GM18508 (cell line): ENCODE measurements at regions not wholly inside any gene's neighbourhood (a gene's known extent, or its start where the extent isn't known, plus 50 kb on each side); places are given as distances from the start of the nearest gene placed in this dataset.

Source experiments
- ATAC-seq: cut with Tn5 transposase; IDR thresholded peaks from one replicate; pipeline ENCODE4 v1.9.1; 2021; ENCODE audit warnings: moderate number of reproducible peaks; ENCODE audit not compliant: insufficient read depth, unreplicated experiment

DNA sequence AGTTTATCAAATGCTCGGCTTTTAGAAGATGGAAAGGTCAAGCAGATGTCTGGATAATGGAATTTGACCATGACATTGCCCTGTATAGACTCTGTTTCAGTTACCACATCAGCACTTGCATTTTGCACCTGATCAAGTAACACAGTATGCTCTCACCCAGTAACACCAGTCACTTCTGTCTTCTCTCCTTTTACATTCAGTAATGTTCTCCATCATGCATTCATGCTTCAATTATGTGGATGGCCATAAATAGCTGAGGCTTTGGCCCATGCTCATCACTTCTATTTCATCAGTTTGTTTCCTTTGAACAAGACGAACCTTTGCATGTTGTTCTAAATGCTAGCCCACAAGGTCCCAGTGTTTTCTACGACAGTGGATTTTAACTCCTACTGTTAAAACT is 322.9 kb upstream of the ACVR2A start:
- no peak for ATAC-seq

- ATAC-seq = no peak
These were observed 324.0 kb upstream of the ACVR2A start for GRCh38 chr2:147520817-147521216.

DNA sequence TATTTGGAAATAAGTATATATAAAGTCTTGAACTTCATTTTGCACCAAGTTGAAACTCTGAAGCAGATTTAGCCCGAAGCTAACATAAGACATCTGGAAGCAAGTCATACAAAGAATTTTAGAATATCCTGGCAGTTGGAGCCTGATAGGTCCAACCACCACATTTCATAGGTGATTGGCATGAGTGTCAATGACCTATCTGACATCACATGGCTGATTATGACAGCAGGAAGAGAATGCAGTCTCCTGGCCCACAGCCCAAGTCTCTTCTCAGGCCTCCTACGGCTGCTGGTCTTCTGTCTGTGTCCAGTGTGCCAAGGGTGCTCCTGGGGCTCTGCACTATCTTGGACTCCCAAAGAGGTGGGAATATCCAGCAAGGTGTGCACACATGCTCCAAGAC is 325.7 kb upstream of the ACVR2A start:
- ATAC-seq = no peak

- ATAC-seq = no peak
These were observed 329.6 kb upstream of the ACVR2A start for GRCh38 chr2:147515213-147515612.

DNA sequence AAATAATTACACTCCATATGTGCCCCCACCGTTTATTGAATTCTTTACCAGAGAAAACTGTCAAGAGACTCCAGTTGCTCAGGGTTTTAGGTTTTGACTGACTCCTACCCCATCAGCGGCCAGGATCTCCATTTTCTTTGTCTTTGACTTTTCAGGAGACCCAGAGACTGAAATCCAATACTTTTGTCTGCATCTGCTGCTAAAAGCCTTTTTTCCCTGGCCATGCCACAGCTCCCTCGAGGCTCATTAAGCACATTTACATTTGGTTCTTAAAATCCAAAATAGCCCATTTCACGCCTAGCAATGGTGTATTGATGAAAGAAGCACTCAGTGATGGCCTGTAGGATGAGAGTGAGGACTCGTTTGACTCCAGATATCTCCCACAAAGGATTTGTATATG is 332.6 kb upstream of the ACVR2A start:
- ATAC-seq = no peak

DNA sequence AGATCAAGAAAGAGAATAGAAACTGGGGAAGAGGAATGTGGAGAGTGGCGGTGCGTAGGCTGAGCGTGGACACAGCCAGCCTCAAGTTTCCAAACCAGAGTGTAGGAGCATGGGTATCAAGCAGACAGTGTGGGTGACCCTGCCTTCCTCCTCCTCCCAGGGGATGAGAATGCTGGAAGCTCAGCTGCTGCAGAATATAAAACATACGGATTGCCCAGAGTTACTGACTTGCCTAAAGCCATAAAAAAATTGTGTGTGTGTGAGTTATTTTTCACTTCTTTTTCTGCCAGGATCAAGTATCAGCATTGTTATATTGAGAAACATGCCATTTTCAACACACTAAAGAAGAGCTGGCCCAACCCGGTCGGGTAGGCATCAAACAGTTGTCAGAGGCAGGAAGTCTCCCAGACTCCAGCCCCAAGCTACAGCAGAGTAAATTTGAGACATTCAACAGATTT is 333.3 kb upstream of the ACVR2A start:
- no peak for ATAC-seq

DNA sequence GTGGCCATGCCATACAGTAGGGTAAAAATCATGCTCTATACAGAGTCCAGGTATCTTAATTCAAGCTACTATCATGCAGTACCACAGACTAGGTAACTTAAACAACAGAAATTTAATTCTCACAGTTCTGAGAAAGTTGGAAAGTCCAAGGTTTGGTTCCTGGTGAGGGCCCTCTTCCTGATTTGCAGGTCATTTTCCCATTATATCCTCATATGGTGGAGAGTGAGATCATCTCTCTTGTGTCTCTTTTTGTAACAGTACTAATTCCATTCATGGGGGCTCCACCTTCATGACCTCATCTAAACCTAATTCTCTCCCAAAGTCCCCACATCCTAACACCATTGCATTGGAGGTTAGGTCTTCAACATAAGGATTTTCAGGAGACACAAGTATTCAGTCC is 335.0 kb upstream of the ACVR2A start:
- no peak for ATAC-seq

GRCh38 chr2:147506889-147507288 is 337.9 kb upstream of the ACVR2A start:
- ATAC-seq = no peak

DNA sequence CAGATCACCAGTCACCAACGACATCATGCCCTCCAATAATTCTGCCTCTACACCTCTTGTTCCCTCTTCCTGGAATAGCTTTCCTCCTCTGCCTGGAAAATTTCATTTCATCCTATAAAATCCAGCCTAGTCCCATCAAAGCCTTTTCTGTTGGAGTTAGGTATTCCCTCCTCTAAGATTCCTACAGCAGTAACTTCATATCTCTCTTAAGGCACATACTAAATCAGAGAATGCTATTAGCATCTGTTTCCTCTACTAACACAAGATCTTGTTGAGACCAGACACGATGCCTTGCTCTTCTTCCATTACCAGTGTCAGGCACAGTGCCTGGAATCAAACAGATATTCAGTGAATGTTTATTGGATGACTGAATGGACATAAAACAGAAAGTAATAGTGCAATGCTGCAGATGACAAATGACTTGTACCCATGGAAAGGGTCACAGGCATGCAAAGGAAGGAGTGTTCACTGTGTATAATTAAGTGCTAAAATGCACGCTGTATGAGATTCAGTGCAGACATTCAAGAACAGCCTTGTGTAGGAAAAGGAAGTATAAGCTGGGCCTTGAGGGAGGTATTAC is 342.0 kb upstream of the ACVR2A start:
- no peak for ATAC-seq

- no peak for ATAC-seq
These were observed 342.9 kb upstream of the ACVR2A start for GRCh38 chr2:147501968-147502367.

DNA sequence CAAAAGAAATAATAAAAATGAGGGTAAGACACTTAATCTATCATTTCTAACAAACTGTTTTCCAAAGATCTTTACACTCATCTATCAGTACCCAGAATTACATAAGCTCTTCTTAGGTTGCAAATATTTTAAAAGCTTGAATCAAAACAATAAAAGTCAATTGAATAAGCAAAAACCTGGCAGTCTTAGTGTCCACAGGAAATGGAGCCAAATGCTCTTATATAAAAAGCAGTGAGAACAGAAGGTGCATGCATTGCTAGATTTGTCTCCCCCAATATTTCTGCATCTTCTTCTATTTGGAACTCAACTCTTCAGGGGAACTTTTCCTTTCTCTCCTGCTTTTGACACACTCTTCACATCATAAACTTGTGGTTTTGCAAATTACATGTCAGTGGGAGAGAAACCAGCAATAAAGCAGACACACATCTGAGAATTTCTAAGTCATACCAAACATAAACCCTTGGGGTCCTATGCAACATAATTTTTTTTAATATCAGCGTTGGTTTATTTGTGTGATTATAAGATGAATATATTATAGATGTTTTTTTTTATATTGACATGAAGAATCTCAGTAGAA is 343.9 kb upstream of the ACVR2A start:
- no peak for ATAC-seq

- ATAC-seq = no peak
These were observed 344.6 kb upstream of the ACVR2A start for GRCh38 chr2:147500229-147500628.

DNA sequence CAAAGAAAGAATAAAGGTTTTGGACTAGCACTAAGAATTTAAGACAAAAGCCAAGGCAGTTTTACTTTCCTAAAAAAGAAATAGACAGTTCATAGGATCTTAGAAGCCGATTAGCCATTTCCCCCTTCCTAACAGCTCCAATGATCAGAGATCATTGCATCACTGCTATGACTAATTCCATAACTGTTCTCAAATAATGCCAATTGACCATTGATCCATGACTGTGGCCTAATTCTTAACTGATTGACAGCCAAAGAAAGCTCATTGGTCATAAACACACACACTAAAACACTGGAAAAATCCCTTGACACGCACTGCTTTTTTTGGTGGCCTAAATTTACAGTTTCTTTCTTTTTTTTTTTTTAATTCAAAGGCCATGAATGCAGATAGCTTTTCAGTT is 345.0 kb upstream of the ACVR2A start:
- ATAC-seq = peak; percentile 77

DNA sequence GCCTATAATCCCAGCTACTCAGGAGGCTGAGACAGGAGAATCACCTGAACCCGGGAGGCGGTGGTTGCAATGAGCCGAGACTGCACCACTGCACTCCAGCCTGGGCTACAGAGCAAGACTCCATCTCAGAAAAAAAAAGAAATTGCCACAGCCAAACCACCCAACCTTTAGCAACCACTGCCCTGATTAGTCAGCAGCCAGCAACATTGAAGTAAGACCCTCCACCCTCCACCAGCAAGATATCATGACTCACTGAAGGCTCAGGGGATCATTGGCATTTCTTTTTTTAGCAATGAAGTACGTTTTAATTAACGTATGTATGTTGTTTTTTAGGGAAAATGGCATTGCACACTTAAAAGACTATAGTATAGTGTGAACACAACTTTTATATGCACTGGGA is 349.1 kb upstream of the ACVR2A start:
- no peak for ATAC-seq

- ATAC-seq = no peak
These were observed 352.4 kb upstream of the ACVR2A start for GRCh38 chr2:147492471-147492870.

- no peak for ATAC-seq
These were observed 353.3 kb upstream of the ACVR2A start for GRCh38 chr2:147491506-147491905.

DNA sequence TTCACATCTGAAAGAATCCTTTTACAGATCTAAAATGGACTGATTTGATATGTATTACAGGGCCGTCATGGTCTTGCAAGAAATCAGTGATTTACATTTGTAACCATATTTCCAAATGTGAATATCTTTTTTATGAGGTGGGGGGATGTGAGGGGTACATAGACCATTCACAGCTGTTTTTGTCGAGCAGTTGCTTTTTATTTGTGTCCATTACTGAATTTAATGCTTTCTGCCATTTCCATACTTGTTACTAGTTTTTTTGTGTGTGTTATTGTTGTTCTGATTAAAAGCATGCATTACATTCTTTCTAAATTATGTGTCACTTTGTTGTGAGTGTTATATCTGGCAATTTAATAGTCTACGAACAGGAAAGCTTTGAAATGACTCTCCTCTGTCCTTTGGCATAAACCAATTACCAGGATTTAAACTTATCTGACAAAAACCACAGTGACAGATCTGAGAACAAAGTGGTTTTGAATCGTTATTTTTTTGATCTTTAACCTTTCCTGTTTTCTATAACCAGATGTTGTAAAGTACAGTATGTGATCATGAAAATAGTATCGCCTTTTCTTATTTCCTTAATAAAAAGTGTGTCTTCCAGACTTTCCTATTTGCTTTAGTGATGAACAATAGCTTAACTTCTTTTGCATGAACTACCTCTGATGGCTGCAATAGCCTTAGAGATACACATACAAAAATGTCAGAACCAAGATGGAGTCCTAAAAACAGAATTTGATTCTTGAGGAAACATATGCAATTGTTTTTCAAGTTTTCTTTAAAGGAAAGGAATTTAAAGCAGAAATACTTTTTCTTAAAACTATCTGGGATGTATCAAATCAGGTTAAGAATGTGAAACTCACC is 354.2 kb upstream of the ACVR2A start:
- ATAC-seq = no peak

GRCh38 chr2:147488472-147488871 is 356.4 kb upstream of the ACVR2A start:
- ATAC-seq = no peak

DNA sequence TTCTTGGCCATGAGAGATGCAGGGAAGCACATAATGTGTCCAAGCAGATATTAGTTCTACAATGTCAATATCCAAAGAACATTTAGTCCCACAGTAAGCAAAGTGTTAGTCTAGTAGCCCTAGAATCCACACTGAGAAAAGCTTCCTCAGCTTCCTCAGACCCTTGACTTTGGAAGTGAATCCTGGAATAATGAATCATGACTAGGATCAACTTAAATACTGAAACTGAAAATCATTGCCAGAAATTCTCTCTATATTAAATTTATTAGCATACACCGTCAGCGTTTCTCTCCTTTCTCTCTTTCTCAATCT is 356.9 kb upstream of the ACVR2A start:
- ATAC-seq = no peak

- no peak for ATAC-seq
These were observed 357.4 kb upstream of the ACVR2A start for GRCh38 chr2:147487286-147487977.

GRCh38 chr2:147485210-147485851 is 359.5 kb upstream of the ACVR2A start:
- no peak for ATAC-seq
